ENCODE measurements at regions not wholly inside any gene's neighbourhood (a gene's known extent, or its start where the extent isn't known, plus 50 kb on each side); places are given as distances from the start of the nearest gene placed in this dataset.

- H3K27me3 ChIP-seq: no peaks in the 10 kb centered on the region
- 60 to 75% methylated on average over 3 to 4 of the region's 4 CpGs for WGBS, 2 donors (ENCODE audit: low coverage in 1 of 2)
- H3K27ac ChIP-seq: no peak overlapping the region
- H3K9me3 ChIP-seq: no peaks in the 10 kb centered on the region
- no peak for ATAC-seq
- peaks cover 0 to 33% (median 6%) of the 10 kb centered on the region in 3 donors for H3K4me1 ChIP-seq
- H3K36me3 ChIP-seq: no peaks in the 10 kb centered on the region
- TF ChIP-seq POLR2A (IDR thresholded peaks at IDR 0.05) (no peak), POLR2AphosphoS5 (IDR thresholded peaks at IDR 0.05) (no peak), CTCF (IDR thresholded peaks at IDR 0.05) (no peak), EP300 (IDR thresholded peaks at IDR 0.05) (no peak)
- no peak overlapping the region for H3K4me3 ChIP-seq
These were observed 166.9 kb upstream of the NCK2 start for GRCh38 chr2:105577762-105578161.

GRCh38 chr2:105576440-105577241 lies 168.1 kb upstream of the NCK2 start:
- H3K4me1 ChIP-seq: peaks cover 0 to 33% (median 6%) of the 10 kb centered on the region in 3 donors
- no peaks in the 10 kb centered on the region for H3K36me3 ChIP-seq
- peak; percentile 53 for ATAC-seq
- 40 to 63% methylated on average over 7 to 8 of the region's 12 CpGs for WGBS, 2 donors (ENCODE audit: low coverage in 1 of 2)
- peak overlapping the region in 2 of 4 donors; percentile 3 to 21 for H3K27ac ChIP-seq
- H3K27me3 ChIP-seq: no peaks in the 10 kb centered on the region
- TF ChIP-seq CTCF (IDR thresholded peaks at IDR 0.05) (peak in 3 of 4 experiments; percentile 73 to 78 (median 77)), POLR2AphosphoS5 (IDR thresholded peaks at IDR 0.05) (no peak), EP300 (IDR thresholded peaks at IDR 0.05) (no peak), POLR2A (IDR thresholded peaks at IDR 0.05) (no peak)
- no peak overlapping the region for H3K4me3 ChIP-seq
- no peaks in the 10 kb centered on the region for H3K9me3 ChIP-seq

GRCh38 chr2:105576050-105576439 lies 168.7 kb upstream of the NCK2 start:
- 44 to 45% methylated on average over 6 to 8 of the region's 13 CpGs for WGBS, 2 donors (ENCODE audit: low coverage in 1 of 2)
- Histone ChIP-seq H3K4me3 (no peak overlapping the region), H3K4me1 (peaks cover 0 to 33% (median 6%) of the 10 kb centered on the region in 3 donors), H3K36me3 (no peaks in the 10 kb centered on the region), H3K27me3 (no peaks in the 10 kb centered on the region), H3K9me3 (no peaks in the 10 kb centered on the region), H3K27ac (peak overlapping the region in 1 of 4 donors; percentile 2)
- no peak for ATAC-seq
- TF ChIP-seq CTCF (IDR thresholded peaks at IDR 0.05) (no peak), POLR2AphosphoS5 (IDR thresholded peaks at IDR 0.05) (no peak)

GRCh38 chr2:105575499-105576025 lies 169.2 kb upstream of the NCK2 start:
- Histone ChIP-seq H3K4me3 (no peak overlapping the region), H3K9me3 (no peaks in the 10 kb centered on the region), H3K27ac (peak overlapping the region in 1 of 4 donors; percentile 2), H3K27me3 (no peaks in the 10 kb centered on the region), H3K36me3 (no peaks in the 10 kb centered on the region), H3K4me1 (peaks cover 0 to 33% (median 6%) of the 10 kb centered on the region in 3 donors)
- no peak for TF ChIP-seq CTCF (IDR thresholded peaks at IDR 0.05)
- no peak for TF ChIP-seq POLR2AphosphoS5 (IDR thresholded peaks at IDR 0.05)
- no peak for TF ChIP-seq POLR2A (IDR thresholded peaks at IDR 0.05)
- no peak for TF ChIP-seq EP300 (IDR thresholded peaks at IDR 0.05)
- no peak for ATAC-seq
- 49 to 66% methylated on average over 6 to 7 of the region's 9 CpGs for WGBS, 2 donors (ENCODE audit: low coverage in 1 of 2)

All from gastroesophageal sphincter (tissue), 4 donors.